Smooth muscle cell (in vitro differentiated cells): ENCODE measurements at regions not wholly inside any gene's neighbourhood (a gene's known extent, or its start where the extent isn't known, plus 50 kb on each side); places are given as distances from the start of the nearest gene placed in this dataset.
"Not testable (repeated sequence)": the region's sequence is repeated elsewhere in the genome, so short reads cannot be mapped to it uniquely, and the experiment has no call there.

Source experiments
- DNase-seq: peaks from one replicate; lab custom pipeline; 2025; ENCODE audit not compliant: unreplicated experiment; lab: John Stamatoyannopoulos, UW
- H2AFZ ChIP-seq: fragments of 200-600 bp; sonication (generic); 2 replicates; pipeline ENCODE4 v1.6.0; 2016; ENCODE audit warnings: antibody characterized with exemption, low read depth, mild to moderate bottlenecking
- H3F3A ChIP-seq: fragments of 200-600 bp; sonication (generic); 2 replicates; pipeline ENCODE4 v1.6.0; 2017; ENCODE audit warnings: antibody characterized with exemption, low read depth
- H3K27ac ChIP-seq: fragments of 200-600 bp; sonication (generic); 2 replicates; pipeline ENCODE4 v1.5.1; 2016; ENCODE audit warnings: low read depth, mild to moderate bottlenecking
- H3K27me3 ChIP-seq: fragments of 200-600 bp; sonication (generic); 2 replicates; pipeline ENCODE4 v1.6.1; 2016; ENCODE audit warnings: low read depth, mild to moderate bottlenecking
- H3K36me3 ChIP-seq: fragments of 200-600 bp; sonication (generic); 2 replicates; pipeline ENCODE4 v1.5.1; 2016; ENCODE audit warnings: low read depth
- H3K4me1 ChIP-seq: fragments of 200-600 bp; sonication (generic); 2 replicates; pipeline ENCODE4 v1.5.1; 2016; ENCODE audit warnings: low read depth
- H3K4me2 ChIP-seq: fragments of 200-600 bp; sonication (generic); 2 replicates; pipeline ENCODE4 v1.6.0; 2016; ENCODE audit warnings: mild to moderate bottlenecking
- H3K4me3 ChIP-seq: fragments of 200-600 bp; sonication (generic); 2 replicates; pipeline ENCODE4 v1.5.1; 2016; ENCODE audit warnings: mild to moderate bottlenecking
- H3K79me2 ChIP-seq: fragments of 200-600 bp; sonication (generic); 2 replicates; pipeline ENCODE4 v1.6.0; 2016; ENCODE audit warnings: low read depth, mild to moderate bottlenecking
- H3K9ac ChIP-seq: fragments of 200-600 bp; sonication (generic); 2 replicates; pipeline ENCODE4 v1.6.0; 2016; ENCODE audit warnings: low read depth
- H3K9me3 ChIP-seq: fragments of 200-600 bp; sonication (generic); replicated peaks from 2 replicates; pipeline ENCODE4 v1.5.1; 2016; ENCODE audit warnings: low read depth
- H4K20me1 ChIP-seq: fragments of 200-600 bp; sonication (generic); 2 replicates; pipeline ENCODE4 v1.6.0; 2016; ENCODE audit warnings: low read depth
- WGBS: methylation state at CpG from one replicate; pipeline ENCODE4 v1.1.7; 2016; ENCODE audit warnings: low lambda C conversion rate; 5-methylcytosine and 5-hydroxymethylcytosine counted together
- TF ChIP-seq, protein P1 (sequence below): fragments of 200-600 bp; sonication (generic); IDR thresholded peaks from 2 replicates; pipeline ENCODE4 v1.5.1; 2017; ENCODE audit warnings: borderline replicate concordance, mild to moderate bottlenecking, antibody characterized with exemption; ENCODE audit not compliant: insufficient read depth, poor library complexity, severe bottlenecking

DNA sequence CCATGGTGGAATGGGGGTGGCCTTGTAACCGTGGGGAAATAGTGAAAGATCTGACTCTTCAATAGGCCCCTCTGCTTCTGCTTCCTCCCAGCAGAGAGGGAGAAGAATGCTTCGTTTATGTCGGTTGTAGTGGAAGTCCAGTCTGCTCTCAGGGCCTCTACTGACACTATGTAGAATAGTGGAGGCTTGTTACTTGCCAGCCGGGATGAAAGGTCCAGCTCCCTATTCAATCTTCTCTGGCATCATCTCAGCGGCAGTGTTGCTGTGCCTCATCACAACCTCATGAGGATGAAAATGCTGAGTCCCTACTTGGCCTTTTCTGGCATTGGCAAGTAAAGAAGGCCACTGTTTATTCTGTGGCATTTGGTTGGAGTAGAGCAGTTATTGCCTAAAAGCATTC is 820.9 kb upstream of the TENM4 start:
- no peak for DNase-seq
- H3K4me1 ChIP-seq = no peaks in the 10 kb centered on the region
- 83% methylated on average over 5 of the region's 5 CpGs for WGBS
- no peak overlapping the region for H3K27ac ChIP-seq
- TF ChIP-seq, protein P1, sequence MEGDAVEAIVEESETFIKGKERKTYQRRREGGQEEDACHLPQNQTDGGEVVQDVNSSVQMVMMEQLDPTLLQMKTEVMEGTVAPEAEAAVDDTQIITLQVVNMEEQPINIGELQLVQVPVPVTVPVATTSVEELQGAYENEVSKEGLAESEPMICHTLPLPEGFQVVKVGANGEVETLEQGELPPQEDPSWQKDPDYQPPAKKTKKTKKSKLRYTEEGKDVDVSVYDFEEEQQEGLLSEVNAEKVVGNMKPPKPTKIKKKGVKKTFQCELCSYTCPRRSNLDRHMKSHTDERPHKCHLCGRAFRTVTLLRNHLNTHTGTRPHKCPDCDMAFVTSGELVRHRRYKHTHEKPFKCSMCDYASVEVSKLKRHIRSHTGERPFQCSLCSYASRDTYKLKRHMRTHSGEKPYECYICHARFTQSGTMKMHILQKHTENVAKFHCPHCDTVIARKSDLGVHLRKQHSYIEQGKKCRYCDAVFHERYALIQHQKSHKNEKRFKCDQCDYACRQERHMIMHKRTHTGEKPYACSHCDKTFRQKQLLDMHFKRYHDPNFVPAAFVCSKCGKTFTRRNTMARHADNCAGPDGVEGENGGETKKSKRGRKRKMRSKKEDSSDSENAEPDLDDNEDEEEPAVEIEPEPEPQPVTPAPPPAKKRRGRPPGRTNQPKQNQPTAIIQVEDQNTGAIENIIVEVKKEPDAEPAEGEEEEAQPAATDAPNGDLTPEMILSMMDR = no peak
- no peak overlapping the region for H3K4me2 ChIP-seq
- no peak overlapping the region for H2AFZ ChIP-seq
- no peaks in the 10 kb centered on the region for H3K79me2 ChIP-seq
- no peak overlapping the region for H3K4me3 ChIP-seq
- no peaks in the 10 kb centered on the region for H3F3A ChIP-seq
- H3K27me3 ChIP-seq = no peaks in the 10 kb centered on the region
- H4K20me1 ChIP-seq = no peaks in the 10 kb centered on the region
- no peaks in the 10 kb centered on the region for H3K9me3 ChIP-seq
- no peaks in the 10 kb centered on the region for H3K36me3 ChIP-seq
- no peak overlapping the region for H3K9ac ChIP-seq

DNA sequence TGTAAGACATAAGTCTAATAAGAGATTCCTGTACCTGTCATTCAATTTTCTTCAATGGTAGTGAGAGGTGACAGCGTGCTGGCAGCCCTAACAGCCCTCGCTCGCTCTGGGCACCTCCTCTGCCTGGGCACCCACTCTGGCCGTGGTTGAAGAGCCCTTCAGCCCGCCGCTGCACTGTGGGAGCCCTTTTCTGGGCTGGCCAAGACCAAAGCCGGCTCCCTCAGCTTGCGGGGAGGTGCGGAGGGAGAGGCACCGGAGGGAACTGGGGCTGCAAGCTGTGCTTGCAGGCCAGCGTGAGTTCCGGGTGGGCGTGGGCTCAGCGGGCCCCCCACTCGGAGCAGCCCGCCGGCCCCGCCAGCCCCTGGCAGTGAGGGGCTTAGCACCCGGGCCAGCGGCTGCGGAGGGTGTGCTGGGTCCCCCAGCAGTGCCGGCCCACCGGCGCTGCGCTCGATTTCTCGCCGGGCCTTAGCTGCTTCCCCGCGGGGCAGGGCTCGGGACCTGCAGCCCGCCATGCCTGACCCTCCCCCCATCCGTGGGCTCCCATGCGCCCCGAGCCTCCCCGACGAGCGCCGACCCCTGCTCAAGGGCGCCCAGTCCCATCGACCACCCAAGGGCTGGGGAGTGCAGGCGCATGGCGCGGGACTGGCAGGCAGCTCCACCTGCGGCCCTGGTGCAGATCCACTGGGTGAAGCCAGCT is 816.6 kb upstream of the TENM4 start:
- not testable (repeated sequence) for H3K4me2 ChIP-seq, H3K36me3 ChIP-seq, H3K27ac ChIP-seq, H4K20me1 ChIP-seq, H3K9me3 ChIP-seq, H3K4me3 ChIP-seq, H3K4me1 ChIP-seq, H3K79me2 ChIP-seq, H2AFZ ChIP-seq, H3K27me3 ChIP-seq, DNase-seq, H3K9ac ChIP-seq, H3F3A ChIP-seq
- 95% methylated on average over 22 of the region's 45 CpGs for WGBS

DNA sequence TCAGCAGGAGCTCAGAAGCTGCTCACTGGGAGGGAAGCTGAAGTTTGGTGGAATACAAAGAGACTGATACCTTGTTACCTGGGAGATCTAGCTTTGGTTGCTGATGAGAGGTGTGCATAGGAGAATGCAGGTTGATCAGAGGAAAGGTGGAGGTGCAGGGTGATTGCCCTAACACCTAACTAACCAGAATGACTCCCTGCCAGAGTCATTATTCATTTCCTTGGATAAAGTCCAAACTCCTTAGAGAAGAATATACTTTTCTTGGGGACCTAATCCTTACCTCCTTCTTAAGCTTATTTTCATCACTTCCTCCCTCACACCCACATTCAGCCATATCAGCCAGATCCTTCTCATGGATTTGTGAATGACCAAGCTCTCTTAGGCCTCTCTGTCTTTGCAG is 814.2 kb upstream of the TENM4 start:
- no peak for DNase-seq
- no peak overlapping the region for H3K4me2 ChIP-seq
- no peaks in the 10 kb centered on the region for H3K36me3 ChIP-seq
- H3K9me3 ChIP-seq = no peaks in the 10 kb centered on the region
- H3K4me1 ChIP-seq = no peaks in the 10 kb centered on the region
- TF ChIP-seq, protein P1 = no peak
- H3F3A ChIP-seq = no peaks in the 10 kb centered on the region
- H2AFZ ChIP-seq = no peak overlapping the region
- no peak overlapping the region for H3K9ac ChIP-seq
- no peaks in the 10 kb centered on the region for H3K79me2 ChIP-seq
- H3K4me3 ChIP-seq = no peak overlapping the region
- H4K20me1 ChIP-seq = no peaks in the 10 kb centered on the region
- H3K27ac ChIP-seq = no peak overlapping the region
- no peaks in the 10 kb centered on the region for H3K27me3 ChIP-seq

DNA sequence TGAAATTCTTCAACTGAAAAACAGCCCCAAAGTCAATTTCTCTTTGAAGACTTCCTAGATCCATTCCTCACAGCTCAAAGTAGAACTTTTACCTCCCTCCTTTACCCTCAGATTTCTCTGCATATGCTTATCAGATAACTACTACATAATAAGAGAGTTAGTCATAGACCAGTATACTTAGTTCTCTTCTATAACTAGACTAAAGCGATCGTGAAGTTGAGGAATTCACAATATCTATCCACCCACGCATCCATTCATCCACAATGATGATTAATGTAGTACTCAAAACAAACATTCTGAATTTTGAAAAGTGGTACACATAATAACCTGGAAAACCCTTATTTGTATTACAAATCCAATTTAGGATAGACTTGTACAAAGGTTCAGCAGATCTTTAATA is 800.9 kb upstream of the TENM4 start:
- no peak overlapping the region for H3K4me2 ChIP-seq
- H2AFZ ChIP-seq = no peak overlapping the region
- H3K4me3 ChIP-seq = no peak overlapping the region
- H3K79me2 ChIP-seq = no peaks in the 10 kb centered on the region
- no peaks in the 10 kb centered on the region for H4K20me1 ChIP-seq
- 46% methylated on average over 3 of the region's 3 CpGs for WGBS
- H3K9me3 ChIP-seq = no peaks in the 10 kb centered on the region
- no peak overlapping the region for H3K27ac ChIP-seq
- H3F3A ChIP-seq = no peaks in the 10 kb centered on the region
- no peaks in the 10 kb centered on the region for H3K36me3 ChIP-seq
- TF ChIP-seq, protein P1 = no peak
- H3K4me1 ChIP-seq = no peaks in the 10 kb centered on the region
- H3K27me3 ChIP-seq = no peaks in the 10 kb centered on the region
- H3K9ac ChIP-seq = no peak overlapping the region
- DNase-seq = no peak
